ENCODE measurements at regions not wholly inside any gene's neighbourhood (a gene's known extent, or its start where the extent isn't known, plus 50 kb on each side); places are given as distances from the start of the nearest gene placed in this dataset.
"Not testable (repeated sequence)": the region's sequence is repeated elsewhere in the genome, so short reads cannot be mapped to it uniquely, and the experiment has no call there.

DNA sequence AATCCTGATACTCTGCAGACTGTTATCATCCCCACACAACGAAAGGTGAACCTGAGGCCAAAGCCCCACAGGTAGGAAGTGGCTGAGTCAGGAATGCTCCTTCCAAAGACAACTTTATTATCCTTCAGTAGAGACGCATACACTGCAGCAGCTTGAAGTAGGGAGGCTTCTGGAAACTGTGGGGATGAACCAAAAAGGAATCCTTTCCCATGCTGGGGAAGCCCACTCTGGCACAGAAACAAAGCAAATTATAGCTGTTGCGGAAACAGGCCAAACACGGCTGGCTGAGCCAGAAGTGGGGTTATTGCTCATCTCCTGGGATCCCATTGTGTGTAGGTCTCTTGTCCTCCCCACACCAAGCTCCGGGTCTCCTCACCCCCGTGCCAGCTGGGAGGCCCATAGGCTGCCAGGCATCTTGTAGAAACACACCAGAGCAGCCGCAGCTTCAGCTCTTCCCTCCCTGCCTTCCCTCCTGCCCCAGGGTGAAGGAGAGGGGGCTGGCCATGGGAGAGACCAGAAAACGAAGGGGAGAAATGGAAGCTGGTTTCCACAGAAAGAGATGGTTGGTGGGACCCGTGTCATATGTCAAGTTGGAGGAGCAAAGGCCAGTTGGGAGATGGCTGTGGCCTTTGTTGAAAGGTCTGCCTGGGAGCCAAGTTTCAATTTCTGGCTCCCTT, 176.9 kb upstream of the NABP1 start:
- H3K9me3 Mint-ChIP-seq: no peaks in the 10 kb centered on the region
- ATAC-seq (replicated peaks): no peak
- H3K4me3 Mint-ChIP-seq: no peak overlapping the region
- no peaks in the 10 kb centered on the region for H3K4me1 Mint-ChIP-seq (ENCODE audit: low read depth in 2 of 2)
- peaks cover 42 to 43% of the 10 kb centered on the region in 2 donors for H3K27me3 Mint-ChIP-seq
- H3K36me3 Mint-ChIP-seq (ENCODE audit: insufficient read depth): peaks cover 3% of the 10 kb centered on the region
- no peak overlapping the region for H3K27ac Mint-ChIP-seq
- no peak for DNase-seq

DNA sequence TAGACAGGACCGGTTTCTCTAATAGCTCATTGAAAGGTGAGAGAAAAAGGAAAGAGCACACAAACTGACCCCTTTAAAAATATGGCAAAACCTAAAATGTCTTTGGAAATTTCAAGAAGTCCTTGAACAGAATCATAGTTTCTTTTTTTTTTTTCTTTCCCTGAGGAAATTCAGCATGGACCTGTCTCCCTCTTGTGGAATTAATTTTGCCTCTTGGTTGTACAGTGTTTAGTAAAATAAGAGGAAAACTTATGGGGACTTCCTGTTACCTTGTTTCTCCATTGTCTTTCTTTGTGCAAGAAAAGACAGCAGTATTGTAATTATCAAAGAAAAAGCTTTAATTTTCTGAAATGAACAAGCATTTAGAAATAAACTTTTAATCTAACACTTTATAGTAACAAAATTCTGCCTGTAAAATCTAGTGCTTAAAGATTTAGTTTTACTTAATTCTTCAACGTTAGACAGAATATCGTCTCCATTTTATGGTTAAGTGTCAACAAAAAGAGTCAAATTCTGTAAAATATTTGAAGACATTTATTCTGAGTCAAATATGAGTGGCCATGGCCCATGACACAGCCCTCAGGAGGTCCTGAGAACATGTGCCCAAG, 176.3 kb upstream of the NABP1 start:
- no peak overlapping the region for H3K27ac Mint-ChIP-seq
- H3K4me3 Mint-ChIP-seq: no peak overlapping the region
- H3K36me3 Mint-ChIP-seq (ENCODE audit: insufficient read depth): peaks cover 3% of the 10 kb centered on the region
- H3K9me3 Mint-ChIP-seq: no peaks in the 10 kb centered on the region
- ATAC-seq (replicated peaks) (no peak), DNase-seq (no peak)
- H3K27me3 Mint-ChIP-seq: peaks cover 39 to 45% of the 10 kb centered on the region in 2 donors
- H3K4me1 Mint-ChIP-seq (ENCODE audit: low read depth in 2 of 2): no peaks in the 10 kb centered on the region

DNA sequence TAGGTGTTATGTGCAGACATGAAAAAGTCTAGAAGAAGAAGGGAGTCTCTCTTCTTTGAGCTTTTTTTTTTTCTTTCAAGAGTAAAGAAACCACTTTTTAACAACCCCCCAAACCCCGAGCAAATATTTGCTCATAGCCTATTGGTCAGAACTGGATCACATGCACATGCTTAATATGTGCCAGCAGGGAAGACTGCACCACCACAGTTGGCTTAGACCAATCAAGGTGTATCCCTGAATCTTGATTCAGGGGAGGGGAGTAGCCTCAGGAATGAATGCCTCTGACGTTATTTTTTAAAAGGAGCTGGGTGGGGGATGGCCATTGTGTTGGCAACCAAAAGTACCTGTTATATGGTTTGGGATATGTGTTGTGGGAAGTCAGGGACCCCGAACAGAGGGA, 171.4 kb upstream of the NABP1 start:
- Mint-ChIP-seq H3K27ac (no peak overlapping the region), H3K9me3 (peaks cover 0 to 2% of the 10 kb centered on the region in 2 donors), H3K4me3 (no peak overlapping the region), H3K4me1 (ENCODE audit: low read depth in 2 of 2) (no peaks in the 10 kb centered on the region), H3K27me3 (peaks cover 22 to 35% of the 10 kb centered on the region in 2 donors), H3K36me3 (ENCODE audit: insufficient read depth) (no peaks in the 10 kb centered on the region)
- DNase-seq (no peak), ATAC-seq (replicated peaks) (no peak)

DNA sequence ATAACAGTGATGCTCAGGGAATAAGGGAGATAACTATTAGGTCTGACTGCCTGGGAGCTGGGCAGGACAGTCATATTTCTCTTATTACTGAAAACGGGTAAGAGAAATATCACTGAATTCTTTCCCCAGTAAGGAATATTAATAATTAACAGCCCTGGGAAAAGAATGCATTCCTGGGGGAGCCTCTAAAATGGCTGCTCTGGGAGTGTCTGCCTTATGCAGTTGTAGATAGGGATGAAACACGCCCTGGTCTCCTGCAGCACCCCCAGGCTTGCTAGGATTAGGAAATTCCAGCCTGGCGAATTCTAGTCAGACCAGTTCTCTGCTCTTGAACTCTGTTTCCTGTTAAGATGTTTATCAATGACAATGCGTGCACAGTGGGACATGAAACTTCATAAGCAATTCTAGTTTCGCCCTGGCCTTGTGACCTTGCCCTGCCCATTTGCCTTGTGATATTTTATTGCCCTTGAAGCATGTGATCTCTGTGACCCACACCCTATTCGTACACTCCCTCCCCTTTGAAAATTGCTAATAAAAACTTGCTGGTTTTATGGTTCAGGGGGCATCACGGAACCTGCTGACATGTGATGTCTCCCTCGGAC, 170.6 kb upstream of the NABP1 start:
- H3K36me3 Mint-ChIP-seq (ENCODE audit: insufficient read depth); H3K27ac Mint-ChIP-seq; DNase-seq; H3K9me3 Mint-ChIP-seq; H3K4me3 Mint-ChIP-seq; H3K4me1 Mint-ChIP-seq (ENCODE audit: low read depth in 2 of 2); ATAC-seq (replicated peaks): not testable (repeated sequence)
- peaks cover 23 to 35% of the 10 kb centered on the region in 2 donors for H3K27me3 Mint-ChIP-seq

DNA sequence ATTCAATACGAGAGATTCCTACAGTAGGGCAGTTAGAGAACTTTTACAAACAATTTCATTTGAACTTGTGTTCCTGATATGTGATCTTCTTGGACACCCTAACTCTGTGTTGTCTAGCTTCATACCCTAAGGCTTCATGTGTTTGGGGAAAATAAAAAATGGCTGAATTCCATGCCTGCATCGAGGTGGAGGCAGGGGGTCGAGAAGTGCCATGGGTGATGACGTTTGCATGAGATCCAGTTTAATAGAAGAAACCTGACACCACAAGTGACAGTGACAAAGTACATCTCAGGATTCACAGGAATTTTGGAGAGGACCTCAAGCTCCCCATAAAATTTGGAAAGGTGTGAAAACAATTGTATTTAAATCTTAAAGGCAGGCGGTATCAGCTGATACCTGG, 169.2 kb upstream of the NABP1 start:
- Mint-ChIP-seq H3K36me3 (ENCODE audit: insufficient read depth) (no peaks in the 10 kb centered on the region), H3K4me3 (no peak overlapping the region), H3K27me3 (peaks cover 21 to 32% of the 10 kb centered on the region in 2 donors), H3K9me3 (peaks cover 0 to 2% of the 10 kb centered on the region in 2 donors), H3K27ac (no peak overlapping the region), H3K4me1 (ENCODE audit: low read depth in 2 of 2) (no peaks in the 10 kb centered on the region)
- no peak for DNase-seq
- ATAC-seq (replicated peaks): no peak

DNA sequence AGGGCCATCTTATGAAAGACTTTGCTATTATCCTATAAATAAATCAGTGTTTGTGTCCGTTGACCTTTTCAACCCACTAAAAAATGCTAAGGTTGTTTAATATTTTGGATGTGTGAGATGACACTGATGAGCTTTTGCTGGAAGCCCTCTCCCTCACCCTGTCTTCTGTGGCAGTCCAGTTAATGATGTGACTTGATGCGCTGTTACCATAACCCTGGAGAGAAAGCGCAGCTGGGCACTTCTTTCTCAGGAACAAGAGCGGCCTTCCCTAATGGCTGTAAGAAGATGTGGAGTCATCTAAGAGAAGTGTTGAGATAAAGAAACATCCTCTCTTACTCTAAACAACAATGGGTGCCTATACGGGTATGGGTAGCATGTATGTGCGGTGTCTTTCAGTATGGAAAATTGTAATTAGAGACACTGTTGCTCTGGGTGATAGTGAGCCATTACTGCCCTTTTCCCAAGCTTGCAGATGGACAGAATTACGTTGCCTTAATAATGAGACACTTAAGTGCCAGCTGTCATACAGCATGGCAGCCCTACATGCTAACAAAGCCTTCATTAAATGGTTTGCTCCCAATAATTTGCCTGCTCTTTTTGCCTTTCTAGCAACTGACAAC, 165.6 kb upstream of the NABP1 start:
- Mint-ChIP-seq H3K36me3 (ENCODE audit: insufficient read depth) (no peaks in the 10 kb centered on the region), H3K4me1 (ENCODE audit: low read depth in 2 of 2) (no peaks in the 10 kb centered on the region), H3K4me3 (no peak overlapping the region), H3K27me3 (peaks cover 22 to 25% of the 10 kb centered on the region in 2 donors), H3K9me3 (peaks cover 0 to 2% of the 10 kb centered on the region in 2 donors), H3K27ac (no peak overlapping the region)
- ATAC-seq (replicated peaks) (no peak), DNase-seq (no peak)

DNA sequence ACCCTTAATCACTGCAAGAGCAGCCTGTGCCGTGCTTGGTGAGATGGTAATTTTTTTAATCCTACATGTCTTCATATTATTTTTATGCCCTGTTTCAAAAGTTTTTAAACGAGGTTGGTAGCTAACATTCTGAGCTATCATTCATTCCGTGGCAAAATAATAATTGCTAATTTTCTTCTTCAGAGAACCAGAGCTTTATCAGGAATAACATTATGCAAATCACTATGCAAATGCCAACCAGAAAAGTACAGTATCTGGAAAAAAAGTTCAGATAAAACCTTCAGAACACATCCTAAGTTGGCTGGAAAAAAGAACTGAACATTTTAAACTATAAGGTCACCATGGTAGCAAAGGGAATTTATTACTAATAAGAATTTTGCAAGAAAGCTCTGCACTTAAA, 165.1 kb upstream of the NABP1 start:
- peaks cover 22 to 25% of the 10 kb centered on the region in 2 donors for H3K27me3 Mint-ChIP-seq
- H3K36me3 Mint-ChIP-seq (ENCODE audit: insufficient read depth): no peaks in the 10 kb centered on the region
- H3K9me3 Mint-ChIP-seq: no peaks in the 10 kb centered on the region
- no peak overlapping the region for H3K27ac Mint-ChIP-seq
- no peak overlapping the region for H3K4me3 Mint-ChIP-seq
- H3K4me1 Mint-ChIP-seq (ENCODE audit: low read depth in 2 of 2): no peaks in the 10 kb centered on the region
- DNase-seq (no peak), ATAC-seq (replicated peaks) (no peak)

DNA sequence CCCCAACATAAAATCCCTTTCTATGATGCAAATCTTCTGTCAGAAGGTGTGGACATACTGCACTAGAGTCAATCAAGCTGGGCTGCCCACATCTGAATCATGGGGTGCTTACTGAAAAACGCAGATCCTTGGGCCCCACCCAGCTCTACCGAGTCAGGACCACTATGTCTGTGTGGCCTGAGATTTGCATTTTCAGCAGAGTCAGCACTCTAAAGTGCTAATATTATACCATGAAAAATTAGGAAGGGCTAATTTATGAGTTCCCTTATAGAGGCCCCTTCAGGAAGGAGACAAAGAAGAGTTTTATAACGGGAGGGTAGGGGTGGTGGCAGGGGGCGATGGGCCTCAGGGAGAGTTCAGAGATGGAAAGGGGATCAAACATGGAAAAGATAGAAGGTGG, 163.3 kb upstream of the NABP1 start:
- Mint-ChIP-seq H3K4me3 (no peak overlapping the region), H3K27me3 (peaks cover 28 to 39% of the 10 kb centered on the region in 2 donors), H3K4me1 (ENCODE audit: low read depth in 2 of 2) (no peaks in the 10 kb centered on the region), H3K27ac (no peak overlapping the region), H3K36me3 (ENCODE audit: insufficient read depth) (no peaks in the 10 kb centered on the region), H3K9me3 (no peaks in the 10 kb centered on the region)
- ATAC-seq (replicated peaks) (no peak), DNase-seq (no peak)

DNA sequence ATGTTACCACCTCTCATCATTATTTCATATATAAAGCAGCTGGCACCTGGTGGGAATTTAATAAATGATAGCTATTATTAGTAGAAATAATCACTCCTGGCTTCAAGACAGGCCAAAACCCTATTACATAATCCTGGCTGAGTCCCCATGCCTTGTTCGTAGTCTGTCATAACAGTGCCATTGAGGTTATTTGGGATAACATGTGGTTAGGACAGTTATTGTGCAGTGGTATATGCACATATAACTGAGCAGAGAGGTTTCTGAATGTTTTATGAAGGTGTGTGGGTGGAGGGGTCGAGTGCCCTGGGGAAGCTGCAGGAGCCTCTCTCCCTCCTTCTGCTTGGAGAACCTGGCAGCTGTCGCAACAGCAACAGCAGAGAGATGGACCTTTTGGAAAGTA, 162.4 kb upstream of the NABP1 start:
- no peak for ATAC-seq (replicated peaks)
- Mint-ChIP-seq H3K36me3 (ENCODE audit: insufficient read depth) (no peaks in the 10 kb centered on the region), H3K4me3 (no peak overlapping the region), H3K9me3 (no peaks in the 10 kb centered on the region), H3K27ac (no peak overlapping the region), H3K27me3 (peaks cover 32 to 45% of the 10 kb centered on the region in 2 donors), H3K4me1 (ENCODE audit: low read depth in 2 of 2) (no peaks in the 10 kb centered on the region)
- no peak for DNase-seq

DNA sequence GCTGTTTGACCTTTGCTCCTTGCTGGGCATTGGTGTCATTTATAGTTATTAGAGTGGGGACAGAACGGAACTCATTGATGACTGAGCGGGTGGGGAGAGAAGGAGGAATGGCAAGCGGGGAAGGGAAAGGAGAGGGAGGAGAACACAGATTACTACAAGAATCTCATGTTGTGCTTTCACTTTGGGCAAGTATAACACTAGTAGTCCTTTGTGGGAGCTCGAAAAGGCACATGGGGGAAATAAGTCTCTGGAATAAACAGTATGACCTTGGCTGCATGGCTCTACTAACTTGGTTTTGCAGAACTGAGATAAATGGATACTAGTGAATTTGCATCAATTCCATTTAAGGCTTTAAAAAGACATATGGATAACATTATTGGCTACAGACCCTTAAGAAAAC, 161.7 kb upstream of the NABP1 start:
- no peaks in the 10 kb centered on the region for H3K4me1 Mint-ChIP-seq (ENCODE audit: low read depth in 2 of 2)
- no peak overlapping the region for H3K27ac Mint-ChIP-seq
- H3K9me3 Mint-ChIP-seq: no peaks in the 10 kb centered on the region
- no peaks in the 10 kb centered on the region for H3K36me3 Mint-ChIP-seq (ENCODE audit: insufficient read depth)
- H3K27me3 Mint-ChIP-seq: peaks cover 32 to 45% of the 10 kb centered on the region in 2 donors
- no peak overlapping the region for H3K4me3 Mint-ChIP-seq
- no peak for ATAC-seq (replicated peaks)
- DNase-seq: no peak

DNA sequence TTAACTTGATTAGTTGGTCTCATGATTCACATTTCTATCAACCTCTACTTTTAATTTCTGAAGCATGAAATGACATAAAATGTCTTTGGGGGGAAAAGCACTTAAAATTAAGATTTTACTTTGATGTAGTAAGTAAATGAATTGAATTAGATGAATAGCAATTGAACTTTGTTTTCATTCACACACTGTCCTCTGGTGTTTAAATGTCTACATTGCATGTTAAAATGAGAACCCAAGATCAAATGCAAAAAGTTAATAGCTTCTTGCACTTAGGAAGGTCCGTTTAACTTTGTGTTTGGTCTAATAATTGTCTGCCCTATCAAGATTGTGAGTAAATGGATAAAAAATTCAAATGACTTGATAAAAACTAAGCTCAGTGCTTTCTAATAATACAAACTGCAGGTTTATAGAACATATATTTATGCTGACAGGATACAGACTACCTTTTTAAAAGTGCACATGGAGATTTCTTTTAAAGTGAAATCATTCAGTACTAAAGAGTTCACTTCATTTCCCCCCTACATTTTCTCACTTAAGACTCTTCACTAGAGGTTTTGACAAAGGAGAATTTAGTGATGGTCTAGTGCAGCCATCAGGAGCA, 156.2 kb upstream of the NABP1 start:
- no peaks in the 10 kb centered on the region for H3K36me3 Mint-ChIP-seq (ENCODE audit: insufficient read depth)
- no peak overlapping the region for H3K27ac Mint-ChIP-seq
- no peak overlapping the region for H3K4me3 Mint-ChIP-seq
- DNase-seq (no peak), ATAC-seq (replicated peaks) (no peak)
- H3K27me3 Mint-ChIP-seq: peaks cover 22 to 28% of the 10 kb centered on the region in 2 donors
- H3K9me3 Mint-ChIP-seq: no peaks in the 10 kb centered on the region
- H3K4me1 Mint-ChIP-seq (ENCODE audit: low read depth in 2 of 2): no peaks in the 10 kb centered on the region

DNA sequence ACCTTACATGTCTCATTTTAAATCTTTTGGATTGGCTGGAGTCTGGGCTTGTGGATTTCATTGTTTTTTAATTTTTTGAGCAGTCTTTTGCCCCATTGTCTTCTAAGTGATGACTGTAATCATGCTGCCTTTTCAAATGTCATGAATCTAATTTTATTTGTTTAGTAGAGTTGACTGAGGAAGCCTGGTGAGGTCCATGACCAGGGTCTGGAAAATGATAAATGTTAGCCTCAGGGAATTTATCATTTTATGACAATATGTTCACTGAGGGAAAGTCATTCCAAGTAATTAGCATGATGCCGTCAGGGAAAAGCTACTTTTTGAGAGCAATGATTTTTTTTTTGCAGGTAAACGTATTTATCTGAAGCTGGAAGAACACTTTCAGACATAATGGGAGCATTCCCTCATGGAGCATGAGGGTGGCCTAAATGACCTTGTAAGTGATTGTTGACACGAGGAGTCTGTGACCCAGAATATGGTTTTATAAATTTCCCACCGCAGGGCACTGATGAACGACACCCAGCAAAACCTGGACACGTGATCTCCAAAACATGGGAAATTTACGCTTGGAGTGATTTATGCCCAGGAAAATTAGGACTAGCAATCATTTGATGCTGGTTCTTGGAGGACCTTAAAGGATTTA, 155.3 kb upstream of the NABP1 start:
- H3K9me3 Mint-ChIP-seq: no peaks in the 10 kb centered on the region
- no peak overlapping the region for H3K4me3 Mint-ChIP-seq
- no peak overlapping the region for H3K27ac Mint-ChIP-seq
- DNase-seq (no peak), ATAC-seq (replicated peaks) (no peak)
- H3K36me3 Mint-ChIP-seq (ENCODE audit: insufficient read depth): no peaks in the 10 kb centered on the region
- H3K27me3 Mint-ChIP-seq: peaks cover 20 to 24% of the 10 kb centered on the region in 2 donors
- no peaks in the 10 kb centered on the region for H3K4me1 Mint-ChIP-seq (ENCODE audit: low read depth in 2 of 2)

DNA sequence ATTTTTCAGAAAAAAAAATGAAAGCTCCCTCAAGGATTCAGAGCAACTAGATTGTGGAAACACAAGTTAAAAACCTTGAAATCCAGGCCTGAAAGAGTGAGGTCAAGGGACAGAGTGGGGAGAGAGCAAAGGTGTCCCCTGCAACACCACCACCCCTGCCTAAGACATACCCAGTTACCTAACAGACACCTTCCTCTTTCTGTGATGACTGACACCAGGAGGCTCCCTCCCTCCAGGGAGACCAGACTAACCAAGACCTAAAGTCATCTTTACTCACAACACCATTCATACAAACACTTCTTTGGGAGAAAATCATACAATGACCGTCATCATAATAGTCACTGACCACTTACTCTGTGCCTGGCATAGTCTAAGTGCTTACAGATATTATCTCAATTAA, 151.8 kb upstream of the NABP1 start:
- no peak for ATAC-seq (replicated peaks)
- H3K36me3 Mint-ChIP-seq (ENCODE audit: insufficient read depth): no peaks in the 10 kb centered on the region

More for the DNA sequence above, 151.8 kb upstream of the NABP1 start:
- Mint-ChIP-seq H3K4me1 (ENCODE audit: low read depth in 2 of 2) (no peaks in the 10 kb centered on the region), H3K4me3 (no peak overlapping the region), H3K27me3 (peaks cover 9 to 17% of the 10 kb centered on the region in 2 donors), H3K27ac (no peak overlapping the region), H3K9me3 (no peaks in the 10 kb centered on the region)
- no peak for DNase-seq

All from effector memory CD8-positive, alpha-beta T cell (primary cell).